NB4 (cell line): ENCODE measurements at regions not wholly inside any gene's neighbourhood (a gene's known extent, or its start where the extent isn't known, plus 50 kb on each side); places are given as distances from the start of the nearest gene placed in this dataset.
"Not testable (repeated sequence)": the region's sequence is repeated elsewhere in the genome, so short reads cannot be mapped to it uniquely, and the experiment has no call there.

ENCODE experiments used
- CTCF ChIP-seq: IDR thresholded peaks from one replicate; pipeline ENCODE4 v1.5.1; 2012; ENCODE audit warnings: low read depth, low read length
- MAX ChIP-seq: IDR thresholded peaks from 2 replicates; pipeline ENCODE4 v1.6.1; 2011; ENCODE audit warnings: low read depth, low read length
- MYC ChIP-seq: IDR thresholded peaks from 2 replicates; pipeline ENCODE4 v1.6.1; 2011; ENCODE audit warnings: low read depth, low read length
- POLR2A ChIP-seq: IDR thresholded peaks from 2 replicates; pipeline ENCODE4 v1.6.1; 2011; ENCODE audit warnings: mild to moderate bottlenecking; ENCODE audit not compliant: insufficient read length; ENCODE audit errors: extremely low read depth

GRCh38 chr13:52281387-52281786 lies 122.0 kb upstream of the NEK3 start:
- not testable (repeated sequence) for TF ChIP-seq CTCF, MYC, POLR2A, MAX
